ENCODE measurements at regions not wholly inside any gene's neighbourhood (a gene's known extent, or its start where the extent isn't known, plus 50 kb on each side); places are given as distances from the start of the nearest gene placed in this dataset.
A peak's percentile ranks its signal among the peaks of the same experiment; 100 is the strongest.
"Not testable (repeated sequence)": the region's sequence is repeated elsewhere in the genome, so short reads cannot be mapped to it uniquely, and the experiment has no call there.

DNA sequence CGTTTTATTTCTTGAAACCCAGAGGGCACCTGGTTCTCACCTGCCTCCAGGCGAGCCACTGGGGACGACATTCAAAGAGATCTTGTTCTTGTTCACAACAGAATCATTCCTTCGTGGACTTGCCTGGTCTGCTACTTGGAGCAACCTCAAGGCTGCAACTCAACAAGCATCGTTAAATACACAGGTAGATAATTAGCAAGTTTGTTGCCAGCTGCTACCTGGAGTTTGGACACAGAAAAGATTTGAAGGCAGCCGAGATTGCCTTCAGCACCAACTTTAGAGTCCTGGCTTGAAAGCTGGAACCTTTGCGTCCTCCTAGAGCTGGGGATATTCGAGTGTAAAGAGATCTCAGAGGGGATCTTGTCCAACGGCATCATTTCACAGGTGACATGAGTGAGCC lies 89.6 kb upstream of the C7orf33 start:
- TF ChIP-seq, protein P1, sequence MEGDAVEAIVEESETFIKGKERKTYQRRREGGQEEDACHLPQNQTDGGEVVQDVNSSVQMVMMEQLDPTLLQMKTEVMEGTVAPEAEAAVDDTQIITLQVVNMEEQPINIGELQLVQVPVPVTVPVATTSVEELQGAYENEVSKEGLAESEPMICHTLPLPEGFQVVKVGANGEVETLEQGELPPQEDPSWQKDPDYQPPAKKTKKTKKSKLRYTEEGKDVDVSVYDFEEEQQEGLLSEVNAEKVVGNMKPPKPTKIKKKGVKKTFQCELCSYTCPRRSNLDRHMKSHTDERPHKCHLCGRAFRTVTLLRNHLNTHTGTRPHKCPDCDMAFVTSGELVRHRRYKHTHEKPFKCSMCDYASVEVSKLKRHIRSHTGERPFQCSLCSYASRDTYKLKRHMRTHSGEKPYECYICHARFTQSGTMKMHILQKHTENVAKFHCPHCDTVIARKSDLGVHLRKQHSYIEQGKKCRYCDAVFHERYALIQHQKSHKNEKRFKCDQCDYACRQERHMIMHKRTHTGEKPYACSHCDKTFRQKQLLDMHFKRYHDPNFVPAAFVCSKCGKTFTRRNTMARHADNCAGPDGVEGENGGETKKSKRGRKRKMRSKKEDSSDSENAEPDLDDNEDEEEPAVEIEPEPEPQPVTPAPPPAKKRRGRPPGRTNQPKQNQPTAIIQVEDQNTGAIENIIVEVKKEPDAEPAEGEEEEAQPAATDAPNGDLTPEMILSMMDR (IDR thresholded peaks at IDR 0.05; ENCODE audit: insufficient read depth in 1 of 2, low read depth in 1 of 2, low read length in 1 of 2, severe bottlenecking in 1 of 2, unreplicated experiment in 1 of 2), result no peak
- intact Hi-C loops (cut with micrococcal nuclease; ENCODE audit: unreplicated experiment), result loop anchor here (5.0 to 10.0 kb wide), 4 partner anchors 76 to 591 kb away; partner anchors contain the start of genes CUL1 and ZNF786
- Mint-ChIP-seq H3K27ac (ENCODE audit: unreplicated experiment) (no peak overlapping the region), H3K4me1 (ENCODE audit: low read depth, unreplicated experiment) (peaks cover 20% of the 10 kb centered on the region), H3K9me3 (ENCODE audit: unreplicated experiment) (no peaks in the 10 kb centered on the region), H3K36me3 (ENCODE audit: insufficient read depth, unreplicated experiment) (no peaks in the 10 kb centered on the region), H3K27me3 (ENCODE audit: insufficient read depth, unreplicated experiment) (no peaks in the 10 kb centered on the region), H3K4me3 (ENCODE audit: unreplicated experiment) (peak overlapping the region; percentile 73)
- Histone ChIP-seq H3K9me3 (no peaks in the 10 kb centered on the region), H3K36me3 (ENCODE audit: control insufficient read depth, insufficient read depth, low read length) (no peaks in the 10 kb centered on the region), H3K27me3 (replicated peaks; ENCODE audit: control insufficient read depth, insufficient read depth, low read length) (no peaks in the 10 kb centered on the region), H3K4me3 (ENCODE audit: low read depth, low read length) (no peak overlapping the region), H3K4me1 (no peaks in the 10 kb centered on the region)
- no peak for DNase-seq
- BruUV-seq (replicated peaks), result no TSS peak
- ChIA-PET CTCF (no interaction called here), POLR2A (no interaction called here)

DNA sequence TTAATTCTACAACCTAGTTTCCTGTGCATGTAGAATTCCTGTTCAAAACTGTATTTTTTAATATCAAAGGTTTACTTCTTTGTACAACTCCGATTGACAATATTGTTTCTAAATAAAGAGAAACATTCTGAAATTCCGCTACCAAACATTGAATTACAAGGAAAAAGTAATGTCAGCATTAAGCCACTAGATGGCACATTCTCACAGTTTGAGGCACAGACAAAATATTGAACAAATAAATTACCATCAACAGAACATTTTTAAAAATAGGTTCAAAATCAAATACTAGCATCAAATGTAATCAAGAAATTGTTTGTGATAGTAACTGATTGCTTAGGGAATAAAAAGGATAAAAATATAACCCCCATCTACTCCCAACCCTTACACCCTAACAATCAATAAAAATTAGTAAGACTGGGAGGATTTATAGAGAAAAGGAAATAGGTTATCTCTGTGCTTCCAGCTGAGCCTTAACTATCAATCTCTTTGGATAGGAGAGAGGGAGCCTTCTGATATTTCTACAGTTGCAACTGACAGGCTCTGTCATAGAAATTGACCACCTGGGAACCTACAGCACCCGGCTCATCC lies 86.6 kb upstream of the C7orf33 start:
- no peaks in the 10 kb centered on the region for H3K4me1 ChIP-seq
- intact Hi-C loops (cut with micrococcal nuclease; ENCODE audit: unreplicated experiment), result loop anchor here (1.0 to 10.0 kb wide), 6 partner anchors 23 to 588 kb away; partner anchors contain the start of genes CUL1 and ZNF786
- ChIA-PET POLR2A (no interaction called here), CTCF (no interaction called here)
- H3K27me3 ChIP-seq (replicated peaks; ENCODE audit: control insufficient read depth, insufficient read depth, low read length), result no peaks in the 10 kb centered on the region
- TF ChIP-seq, protein P1 (IDR thresholded peaks at IDR 0.05; ENCODE audit: insufficient read depth in 1 of 2, low read depth in 1 of 2, low read length in 1 of 2, severe bottlenecking in 1 of 2, unreplicated experiment in 1 of 2), result peak; percentile 68 to 76
- no peaks in the 10 kb centered on the region for H3K36me3 ChIP-seq (ENCODE audit: control insufficient read depth, insufficient read depth, low read length)
- BruUV-seq (replicated peaks), result no TSS peak
- H3K4me3 Mint-ChIP-seq (ENCODE audit: unreplicated experiment), result no peak overlapping the region
- H3K36me3 Mint-ChIP-seq (ENCODE audit: insufficient read depth, unreplicated experiment), result no peaks in the 10 kb centered on the region
- H3K4me1 Mint-ChIP-seq (ENCODE audit: low read depth, unreplicated experiment), result peaks cover 20% of the 10 kb centered on the region
- no peaks in the 10 kb centered on the region for H3K27me3 Mint-ChIP-seq (ENCODE audit: insufficient read depth, unreplicated experiment)
- peak in 1 of 2 experiments; percentile 29 for DNase-seq
- H3K27ac Mint-ChIP-seq (ENCODE audit: unreplicated experiment), result no peak overlapping the region
- no peaks in the 10 kb centered on the region for H3K9me3 Mint-ChIP-seq (ENCODE audit: unreplicated experiment)
- H3K9me3 ChIP-seq, result no peaks in the 10 kb centered on the region
- no peak overlapping the region for H3K4me3 ChIP-seq (ENCODE audit: low read depth, low read length)

DNA sequence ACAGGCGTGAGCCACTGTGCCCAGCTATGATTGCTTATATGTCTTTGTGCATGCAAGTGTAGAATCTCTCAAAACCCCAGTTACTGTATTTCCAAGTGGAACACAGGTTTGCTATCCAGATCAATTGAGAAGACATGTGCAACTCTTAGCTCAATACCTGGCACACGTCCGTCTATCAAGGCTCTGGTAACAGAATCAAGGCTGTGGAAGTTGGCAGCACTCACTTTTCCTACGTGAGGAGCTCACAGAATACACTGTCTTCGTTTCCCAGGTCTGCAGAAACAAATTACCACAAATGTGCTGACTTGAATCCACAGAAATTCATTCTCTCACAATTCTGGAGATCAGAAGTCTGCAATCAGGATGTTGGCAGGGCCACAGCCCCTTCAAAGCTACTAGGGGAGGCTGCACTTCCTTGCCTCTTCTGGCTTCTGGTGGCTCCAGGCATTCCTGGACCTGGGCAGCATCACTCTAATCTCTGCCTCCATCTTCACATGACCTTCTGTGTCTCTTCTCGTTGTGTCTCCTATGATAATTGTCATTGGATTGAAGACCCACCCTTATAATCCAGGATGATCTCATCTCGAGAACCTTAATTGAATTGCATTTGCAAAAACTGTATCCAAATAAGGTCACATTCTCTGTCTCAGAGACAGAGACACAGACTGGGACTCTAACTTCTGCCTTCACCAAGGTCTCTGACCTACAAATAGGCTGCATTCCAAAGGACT lies 84.8 kb upstream of the C7orf33 start:
- Histone ChIP-seq H3K4me3 (ENCODE audit: low read depth, low read length) (no peak overlapping the region), H3K9me3 (no peaks in the 10 kb centered on the region), H3K36me3 (ENCODE audit: control insufficient read depth, insufficient read depth, low read length) (no peaks in the 10 kb centered on the region), H3K4me1 (0 out of 2 replicates have a peak, but pooled peaks cover 8% of the 10 kb centered on the region), H3K27me3 (replicated peaks; ENCODE audit: control insufficient read depth, insufficient read depth, low read length) (no peaks in the 10 kb centered on the region)
- TF ChIP-seq, protein P1 (IDR thresholded peaks at IDR 0.05; ENCODE audit: insufficient read depth in 1 of 2, low read depth in 1 of 2, low read length in 1 of 2, severe bottlenecking in 1 of 2, unreplicated experiment in 1 of 2), result no peak
- CTCF ChIA-PET, result interaction anchor here (0.7 kb wide), 1 partner anchor 454 kb away, joined by 3 read pairs; no protein-coding TSS in a partner anchor
- Mint-ChIP-seq H3K27me3 (ENCODE audit: insufficient read depth, unreplicated experiment) (no peaks in the 10 kb centered on the region), H3K9me3 (ENCODE audit: unreplicated experiment) (no peaks in the 10 kb centered on the region), H3K27ac (ENCODE audit: unreplicated experiment) (no peak overlapping the region), H3K36me3 (ENCODE audit: insufficient read depth, unreplicated experiment) (no peaks in the 10 kb centered on the region), H3K4me1 (ENCODE audit: low read depth, unreplicated experiment) (peaks cover 20% of the 10 kb centered on the region), H3K4me3 (ENCODE audit: unreplicated experiment) (no peak overlapping the region)
- no peak for DNase-seq
- intact Hi-C loops (cut with micrococcal nuclease; ENCODE audit: unreplicated experiment), result loop anchor here (10.0 kb wide), 1 partner anchor 299 kb away; no protein-coding TSS in a partner anchor
- POLR2A ChIA-PET, result no interaction called here
- BruUV-seq (replicated peaks), result no TSS peak

DNA sequence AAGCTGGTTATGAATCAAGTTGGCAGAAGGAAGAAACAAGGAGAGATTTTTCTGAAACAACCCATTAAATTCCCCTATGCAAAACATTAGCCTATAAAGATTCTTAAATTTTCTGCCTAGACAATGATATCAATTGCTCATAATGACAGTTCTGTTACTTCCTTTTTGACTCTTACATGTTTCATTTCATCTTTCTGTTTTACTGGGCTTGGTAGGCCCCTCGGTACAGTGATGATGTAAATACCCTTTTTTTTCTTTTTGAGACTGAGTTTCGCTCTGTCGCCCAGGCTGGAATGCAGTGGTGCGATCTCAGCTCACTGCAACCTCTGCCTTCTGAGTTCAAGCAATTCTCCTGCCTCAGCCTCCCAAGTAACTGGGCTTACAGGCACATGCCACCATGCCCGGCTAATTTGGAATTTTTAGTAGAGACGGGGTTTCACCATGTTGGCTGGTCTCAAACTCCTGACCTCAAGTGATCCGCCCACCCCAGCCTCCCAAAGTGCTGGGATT lies 83.4 kb upstream of the C7orf33 start:
- H3K36me3 Mint-ChIP-seq (ENCODE audit: insufficient read depth, unreplicated experiment); H3K4me3 ChIP-seq (ENCODE audit: low read depth, low read length); H3K27ac Mint-ChIP-seq (ENCODE audit: unreplicated experiment); CTCF ChIA-PET; H3K27me3 ChIP-seq (replicated peaks; ENCODE audit: control insufficient read depth, insufficient read depth, low read length); POLR2A ChIA-PET; H3K27me3 Mint-ChIP-seq (ENCODE audit: insufficient read depth, unreplicated experiment); BruUV-seq (replicated peaks); H3K9me3 Mint-ChIP-seq (ENCODE audit: unreplicated experiment); H3K4me3 Mint-ChIP-seq (ENCODE audit: unreplicated experiment); DNase-seq; H3K4me1 ChIP-seq; H3K36me3 ChIP-seq (ENCODE audit: control insufficient read depth, insufficient read depth, low read length); H3K9me3 ChIP-seq: not testable (repeated sequence)
- peaks cover 11% of the 10 kb centered on the region for H3K4me1 Mint-ChIP-seq (ENCODE audit: low read depth, unreplicated experiment)
- intact Hi-C loops (cut with micrococcal nuclease; ENCODE audit: unreplicated experiment), result loop anchor here (10.0 kb wide), 1 partner anchor 298 kb away; no protein-coding TSS in a partner anchor

Measured in Caco-2 (cell line).